ENCODE measurements at regions not wholly inside any gene's neighbourhood (a gene's known extent, or its start where the extent isn't known, plus 50 kb on each side); places are given as distances from the start of the nearest gene placed in this dataset.

DNA sequence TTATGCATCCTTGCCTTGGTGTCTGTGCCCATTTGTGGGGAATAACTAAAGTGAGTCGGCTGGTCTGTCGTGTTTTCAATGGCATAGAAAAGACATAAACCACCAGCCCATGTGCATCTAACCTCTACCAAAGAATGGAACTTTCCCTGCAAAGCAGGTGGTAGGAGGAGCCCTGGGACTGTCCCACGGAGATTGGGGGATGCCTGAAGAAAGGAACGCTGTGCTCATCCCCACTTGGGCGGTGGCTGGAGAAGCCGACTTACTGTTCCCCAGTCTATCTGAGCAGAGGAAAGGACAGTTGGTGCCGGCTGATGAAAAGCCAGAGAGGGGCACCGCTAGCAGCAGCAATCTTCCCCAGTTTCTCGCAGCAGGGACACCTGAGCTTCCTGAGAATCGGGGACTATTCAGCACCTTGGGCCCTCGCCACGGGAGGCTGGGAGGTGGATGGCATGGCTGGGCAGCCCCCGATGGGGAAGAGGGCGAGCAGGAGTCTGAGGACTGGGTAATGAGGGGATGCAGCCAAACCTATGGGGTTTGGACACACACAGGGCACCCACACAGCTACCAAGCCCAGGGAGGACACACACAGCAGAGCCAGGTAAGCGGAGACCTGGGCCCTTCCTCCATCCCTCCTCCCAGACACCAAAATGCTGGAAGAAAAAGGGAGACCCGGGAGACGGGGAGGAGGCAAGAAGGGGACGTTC lies 53.7 kb upstream of the AGAP1 start:
- TF ChIP-seq, protein P1, sequence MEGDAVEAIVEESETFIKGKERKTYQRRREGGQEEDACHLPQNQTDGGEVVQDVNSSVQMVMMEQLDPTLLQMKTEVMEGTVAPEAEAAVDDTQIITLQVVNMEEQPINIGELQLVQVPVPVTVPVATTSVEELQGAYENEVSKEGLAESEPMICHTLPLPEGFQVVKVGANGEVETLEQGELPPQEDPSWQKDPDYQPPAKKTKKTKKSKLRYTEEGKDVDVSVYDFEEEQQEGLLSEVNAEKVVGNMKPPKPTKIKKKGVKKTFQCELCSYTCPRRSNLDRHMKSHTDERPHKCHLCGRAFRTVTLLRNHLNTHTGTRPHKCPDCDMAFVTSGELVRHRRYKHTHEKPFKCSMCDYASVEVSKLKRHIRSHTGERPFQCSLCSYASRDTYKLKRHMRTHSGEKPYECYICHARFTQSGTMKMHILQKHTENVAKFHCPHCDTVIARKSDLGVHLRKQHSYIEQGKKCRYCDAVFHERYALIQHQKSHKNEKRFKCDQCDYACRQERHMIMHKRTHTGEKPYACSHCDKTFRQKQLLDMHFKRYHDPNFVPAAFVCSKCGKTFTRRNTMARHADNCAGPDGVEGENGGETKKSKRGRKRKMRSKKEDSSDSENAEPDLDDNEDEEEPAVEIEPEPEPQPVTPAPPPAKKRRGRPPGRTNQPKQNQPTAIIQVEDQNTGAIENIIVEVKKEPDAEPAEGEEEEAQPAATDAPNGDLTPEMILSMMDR (IDR thresholded peaks at IDR 0.05) = no peak
- no peak for TF ChIP-seq POLR2A (IDR thresholded peaks at IDR 0.05)
- no peak for TF ChIP-seq POLR2AphosphoS5 (IDR thresholded peaks at IDR 0.05)

All from breast epithelium (tissue), 3 donors.